22Rv1 (cell line): ENCODE measurements at regions not wholly inside any gene's neighbourhood (a gene's known extent, or its start where the extent isn't known, plus 50 kb on each side); places are given as distances from the start of the nearest gene placed in this dataset.

Experiments
- CTCF ChIP-seq: fragments of 450-650 bp; IDR thresholded peaks from 2 replicates; pipeline ENCODE4 v1.5.1; 2017; ENCODE audit warnings: mild to moderate bottlenecking
- ZFX ChIP-seq: fragments of 450-650 bp; IDR thresholded peaks from 2 replicates; pipeline ENCODE4 v1.6.1; 2017; ENCODE audit warnings: antibody characterized with exemption, borderline replicate concordance

- TF ChIP-seq CTCF: no peak
- TF ChIP-seq ZFX: no peak
These were observed 106.8 kb upstream of the RND3 start for GRCh38 chr2:150594299-150594698.
